Ishikawa (cell line): ENCODE measurements at regions not wholly inside any gene's neighbourhood (a gene's known extent, or its start where the extent isn't known, plus 50 kb on each side); places are given as distances from the start of the nearest gene placed in this dataset.

Source experiments
- EP300 ChIP-seq: IDR thresholded peaks from 2 replicates; pipeline ENCODE4 v1.6.1; 2012; ENCODE audit warnings: borderline replicate concordance
- RAD21 ChIP-seq: IDR thresholded peaks from 2 replicates; pipeline ENCODE4 v1.6.1; 2012; ENCODE audit warnings: low read depth
- TEAD4 ChIP-seq: IDR thresholded peaks from 2 replicates; pipeline ENCODE4 v1.6.1; 2012

GRCh38 chr9:38177680-38178079, 108.7 kb upstream of the SHB start:
- no peak for TF ChIP-seq TEAD4
- TF ChIP-seq RAD21: no peak
- no peak for TF ChIP-seq EP300
